ENCODE measurements at regions not wholly inside any gene's neighbourhood (a gene's known extent, or its start where the extent isn't known, plus 50 kb on each side); places are given as distances from the start of the nearest gene placed in this dataset.
"Not testable (repeated sequence)": the region's sequence is repeated elsewhere in the genome, so short reads cannot be mapped to it uniquely, and the experiment has no call there.

DNA sequence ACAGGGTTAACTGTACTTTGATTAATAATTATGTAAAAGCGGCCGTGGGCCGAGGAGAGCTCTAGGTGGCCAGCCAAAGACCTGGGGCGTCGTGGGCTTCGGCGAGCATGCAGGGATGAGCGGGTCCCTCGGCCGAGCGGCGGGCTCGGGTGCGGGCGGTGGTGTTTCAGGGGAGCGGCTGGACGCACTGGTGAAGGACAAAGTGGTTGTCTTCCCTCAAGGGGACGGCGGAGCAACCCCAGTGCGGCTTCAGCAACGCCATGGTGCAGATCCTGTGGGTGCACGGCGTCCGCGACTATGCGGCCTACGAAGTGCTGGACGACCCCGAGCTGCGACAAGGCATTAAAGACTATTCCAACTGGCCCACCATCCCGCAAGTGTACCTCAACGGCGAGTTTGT, 103.0 kb upstream of the C1GALT1C1 start:
- DNase-seq (ENCODE audit: low spot score), result no peak
- BruUV-seq (replicated peaks), result no TSS peak
- H3K27ac ChIP-seq (ENCODE audit: low read depth, low read length, poor library complexity, severe bottlenecking), result no peak overlapping the region
- intact Hi-C loops (cut with micrococcal nuclease; ENCODE audit: unreplicated experiment), result no loop called here
- TF ChIP-seq, protein P1, sequence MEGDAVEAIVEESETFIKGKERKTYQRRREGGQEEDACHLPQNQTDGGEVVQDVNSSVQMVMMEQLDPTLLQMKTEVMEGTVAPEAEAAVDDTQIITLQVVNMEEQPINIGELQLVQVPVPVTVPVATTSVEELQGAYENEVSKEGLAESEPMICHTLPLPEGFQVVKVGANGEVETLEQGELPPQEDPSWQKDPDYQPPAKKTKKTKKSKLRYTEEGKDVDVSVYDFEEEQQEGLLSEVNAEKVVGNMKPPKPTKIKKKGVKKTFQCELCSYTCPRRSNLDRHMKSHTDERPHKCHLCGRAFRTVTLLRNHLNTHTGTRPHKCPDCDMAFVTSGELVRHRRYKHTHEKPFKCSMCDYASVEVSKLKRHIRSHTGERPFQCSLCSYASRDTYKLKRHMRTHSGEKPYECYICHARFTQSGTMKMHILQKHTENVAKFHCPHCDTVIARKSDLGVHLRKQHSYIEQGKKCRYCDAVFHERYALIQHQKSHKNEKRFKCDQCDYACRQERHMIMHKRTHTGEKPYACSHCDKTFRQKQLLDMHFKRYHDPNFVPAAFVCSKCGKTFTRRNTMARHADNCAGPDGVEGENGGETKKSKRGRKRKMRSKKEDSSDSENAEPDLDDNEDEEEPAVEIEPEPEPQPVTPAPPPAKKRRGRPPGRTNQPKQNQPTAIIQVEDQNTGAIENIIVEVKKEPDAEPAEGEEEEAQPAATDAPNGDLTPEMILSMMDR (conservative IDR thresholded peaks at IDR 0.05; ENCODE audit: low read length), result no peak
- TF ChIP-seq EZH2phosphoT487 (IDR thresholded peaks at IDR 0.05; ENCODE audit: borderline replicate concordance, low read depth, low read length), result no peak
- H3K4me1 ChIP-seq (ENCODE audit: insufficient read depth, low read length, poor library complexity, severe bottlenecking), result peaks cover 6% of the 10 kb centered on the region
- POLR2A ChIA-PET, result interaction anchor here (0.7 to 1.2 kb wide), 2 partner anchors 17 to 20 kb away, joined by 3 to 10 read pairs; no protein-coding TSS in a partner anchor
- no peak overlapping the region for H3K4me3 ChIP-seq (ENCODE audit: low read depth, low read length, poor library complexity, severe bottlenecking)
- H3K36me3 ChIP-seq (ENCODE audit: insufficient read depth, low read length), result no peaks in the 10 kb centered on the region; the same call in 1 of the 2 replicates
- H3K79me2 ChIP-seq (ENCODE audit: insufficient read depth, low read depth, low read length), result no peaks in the 10 kb centered on the region
- H4K20me1 ChIP-seq (ENCODE audit: insufficient read depth, low read length), result no peaks in the 10 kb centered on the region
- no peaks in the 10 kb centered on the region for H3K9me3 ChIP-seq (ENCODE audit: low read length)
- H3K9me2 ChIP-seq (ENCODE audit: insufficient read depth, low read length), result no peaks in the 10 kb centered on the region
- CTCF ChIA-PET (ENCODE audit: unreplicated experiment), result no interaction called here
- no peak overlapping the region for H2AFZ ChIP-seq (ENCODE audit: low read length)
- H3K4me2 ChIP-seq (ENCODE audit: low read length), result no peak overlapping the region

DNA sequence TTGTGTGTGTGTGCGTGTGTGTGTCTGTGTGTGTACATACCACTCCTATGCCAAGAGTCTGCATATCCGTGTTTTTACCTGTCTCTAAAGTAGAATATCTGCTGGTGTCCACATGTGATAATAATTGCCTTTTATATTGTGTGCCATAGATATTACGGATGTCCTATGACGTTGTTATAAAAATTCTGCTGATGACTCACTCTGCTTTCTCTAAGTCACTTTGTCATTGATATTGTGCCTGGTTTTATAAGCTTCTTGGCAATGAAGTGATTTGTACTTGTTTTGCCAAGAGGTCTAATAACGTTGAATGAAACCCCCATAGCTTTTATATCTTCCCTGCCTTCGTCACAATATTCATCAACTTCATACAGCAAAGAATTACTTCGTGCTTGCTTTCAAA, 102.6 kb upstream of the C1GALT1C1 start:
- CTCF ChIA-PET (ENCODE audit: unreplicated experiment), result no interaction called here

DNA sequence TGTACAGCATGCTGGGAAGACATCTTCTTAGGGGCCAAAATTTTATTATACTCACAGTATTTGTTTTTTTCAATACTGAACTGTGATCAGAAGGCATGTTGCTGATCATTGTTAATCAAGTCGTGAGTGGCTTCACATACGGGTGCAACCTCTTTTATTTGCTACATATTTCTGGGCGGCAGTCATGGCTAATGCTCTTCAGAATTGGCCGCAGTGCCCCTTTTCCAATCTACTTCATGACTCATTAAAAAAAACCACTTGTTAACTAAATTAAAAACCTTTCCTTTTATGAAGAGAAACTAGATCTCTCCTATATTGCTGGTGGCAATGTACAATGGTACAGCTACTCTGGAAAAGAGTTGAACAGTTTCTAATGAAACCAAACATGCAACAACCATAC, 101.5 kb upstream of the C1GALT1C1 start:
- no peaks in the 10 kb centered on the region for H3K36me3 ChIP-seq (ENCODE audit: insufficient read depth, low read length)
- no peaks in the 10 kb centered on the region for H4K20me1 ChIP-seq (ENCODE audit: insufficient read depth, low read length)
- no peaks in the 10 kb centered on the region for H3K79me2 ChIP-seq (ENCODE audit: insufficient read depth, low read depth, low read length)
- POLR2A ChIA-PET, result no interaction called here
- H3K4me2 ChIP-seq (ENCODE audit: low read length), result no peak overlapping the region
- H3K4me3 ChIP-seq (ENCODE audit: low read depth, low read length, poor library complexity, severe bottlenecking), result no peak overlapping the region
- H3K9me3 ChIP-seq (ENCODE audit: low read length), result no peaks in the 10 kb centered on the region
- no peak for TF ChIP-seq EZH2phosphoT487 (IDR thresholded peaks at IDR 0.05; ENCODE audit: borderline replicate concordance, low read depth, low read length)
- TF ChIP-seq, protein P1 (conservative IDR thresholded peaks at IDR 0.05; ENCODE audit: low read length), result no peak
- no peak overlapping the region for H3K27ac ChIP-seq (ENCODE audit: low read depth, low read length, poor library complexity, severe bottlenecking)
- no peak overlapping the region for H2AFZ ChIP-seq (ENCODE audit: low read length)
- no peak for DNase-seq (ENCODE audit: low spot score)
- BruUV-seq (replicated peaks), result no TSS peak
- no peaks in the 10 kb centered on the region for H3K9me2 ChIP-seq (ENCODE audit: insufficient read depth, low read length)
- peaks cover 21% of the 10 kb centered on the region for H3K4me1 ChIP-seq (ENCODE audit: insufficient read depth, low read length, poor library complexity, severe bottlenecking)
- CTCF ChIA-PET (ENCODE audit: unreplicated experiment), result no interaction called here
- intact Hi-C loops (cut with micrococcal nuclease; ENCODE audit: unreplicated experiment), result no loop called here

More for the DNA sequence above, 102.6 kb upstream of the C1GALT1C1 start:
- no peak overlapping the region for H2AFZ ChIP-seq (ENCODE audit: low read length)
- TF ChIP-seq, protein P1 (conservative IDR thresholded peaks at IDR 0.05; ENCODE audit: low read length), result no peak
- no peak for TF ChIP-seq EZH2phosphoT487 (IDR thresholded peaks at IDR 0.05; ENCODE audit: borderline replicate concordance, low read depth, low read length)
- no peak overlapping the region for H3K4me2 ChIP-seq (ENCODE audit: low read length)
- H3K27ac ChIP-seq (ENCODE audit: low read depth, low read length, poor library complexity, severe bottlenecking), result no peak overlapping the region
- intact Hi-C loops (cut with micrococcal nuclease; ENCODE audit: unreplicated experiment), result no loop called here
- no peaks in the 10 kb centered on the region for H4K20me1 ChIP-seq (ENCODE audit: insufficient read depth, low read length)
- H3K9me2 ChIP-seq (ENCODE audit: insufficient read depth, low read length), result no peaks in the 10 kb centered on the region
- H3K4me1 ChIP-seq (ENCODE audit: insufficient read depth, low read length, poor library complexity, severe bottlenecking), result peaks cover 10% of the 10 kb centered on the region
- BruUV-seq (replicated peaks), result no TSS peak
- H3K79me2 ChIP-seq (ENCODE audit: insufficient read depth, low read depth, low read length), result no peaks in the 10 kb centered on the region
- H3K9me3 ChIP-seq (ENCODE audit: low read length), result no peaks in the 10 kb centered on the region
- no peaks in the 10 kb centered on the region; the same call in 1 of the 2 replicates for H3K36me3 ChIP-seq (ENCODE audit: insufficient read depth, low read length)
- no peak for DNase-seq (ENCODE audit: low spot score)
- H3K4me3 ChIP-seq (ENCODE audit: low read depth, low read length, poor library complexity, severe bottlenecking), result no peak overlapping the region
- POLR2A ChIA-PET, result interaction anchor here (0.7 kb wide), 1 partner anchor 20 kb away, joined by 10 read pairs; no protein-coding TSS in a partner anchor

DNA sequence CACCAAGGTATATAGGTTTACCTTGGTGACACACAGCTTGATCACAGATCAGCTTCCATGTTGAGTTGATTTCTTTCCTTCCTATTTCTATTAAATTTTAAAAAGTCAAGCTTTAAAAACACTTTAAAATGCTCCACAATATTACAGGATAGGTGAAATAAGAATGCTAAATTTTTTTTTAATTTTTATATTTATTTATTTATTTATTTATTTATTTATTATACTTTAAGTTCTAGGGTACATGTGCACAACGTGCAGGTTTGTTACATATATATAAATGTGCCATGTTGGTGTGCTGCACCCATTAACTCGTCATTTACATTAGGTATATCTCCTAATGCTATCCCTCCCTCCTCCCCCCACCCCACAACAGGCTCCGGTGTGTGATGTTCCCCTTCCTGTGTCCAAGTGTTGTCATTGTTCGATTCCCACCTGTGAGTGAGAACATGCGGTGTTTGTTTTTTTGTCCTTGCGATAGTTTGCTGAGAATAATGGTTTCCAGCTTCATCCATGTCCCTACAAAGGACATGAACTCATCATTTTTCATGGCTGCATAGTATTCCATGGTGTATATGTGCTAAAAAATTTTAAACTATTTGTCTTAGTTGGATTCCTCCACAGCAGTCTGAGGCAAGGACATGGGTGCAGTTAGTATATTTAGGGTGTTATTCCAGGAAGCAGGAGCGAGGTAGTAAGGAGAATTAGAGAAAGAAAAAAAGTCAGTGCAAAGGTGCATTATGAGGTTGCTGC, 99.8 kb upstream of the C1GALT1C1 start:
- H3K9me3 ChIP-seq (ENCODE audit: low read length); H3K79me2 ChIP-seq (ENCODE audit: insufficient read depth, low read depth, low read length); H3K27ac ChIP-seq (ENCODE audit: low read depth, low read length, poor library complexity, severe bottlenecking); H2AFZ ChIP-seq (ENCODE audit: low read length); H4K20me1 ChIP-seq (ENCODE audit: insufficient read depth, low read length); DNase-seq (ENCODE audit: low spot score); BruUV-seq (replicated peaks); H3K9me2 ChIP-seq (ENCODE audit: insufficient read depth, low read length); H3K36me3 ChIP-seq (ENCODE audit: insufficient read depth, low read length); H3K4me3 ChIP-seq (ENCODE audit: low read depth, low read length, poor library complexity, severe bottlenecking); H3K4me2 ChIP-seq (ENCODE audit: low read length); intact Hi-C loops (cut with micrococcal nuclease; ENCODE audit: unreplicated experiment): not testable (repeated sequence)
- POLR2A ChIA-PET, result interaction anchor here (0.7 to 1.0 kb wide), 3 partner anchors 19 to 173 kb away, joined by 3 to 6 read pairs (median 3); no protein-coding TSS in a partner anchor
- H3K4me1 ChIP-seq (ENCODE audit: insufficient read depth, low read length, poor library complexity, severe bottlenecking), result peaks cover 35% of the 10 kb centered on the region
- CTCF ChIA-PET (ENCODE audit: unreplicated experiment), result interaction anchor here (0.6 kb wide), 1 partner anchor 56 kb away, joined by 3 read pairs; no protein-coding TSS in a partner anchor

Measured in OCI-LY7 (cell line).